GM19328 (cell line): ENCODE measurements at regions not wholly inside any gene's neighbourhood (a gene's known extent, or its start where the extent isn't known, plus 50 kb on each side); places are given as distances from the start of the nearest gene placed in this dataset.

Experiments used
- ATAC-seq: cut with Tn5 transposase; IDR thresholded peaks from one replicate; pipeline ENCODE4 v1.9.1; 2021; ENCODE audit warnings: mild to moderate bottlenecking, moderate library complexity; ENCODE audit not compliant: unreplicated experiment

DNA sequence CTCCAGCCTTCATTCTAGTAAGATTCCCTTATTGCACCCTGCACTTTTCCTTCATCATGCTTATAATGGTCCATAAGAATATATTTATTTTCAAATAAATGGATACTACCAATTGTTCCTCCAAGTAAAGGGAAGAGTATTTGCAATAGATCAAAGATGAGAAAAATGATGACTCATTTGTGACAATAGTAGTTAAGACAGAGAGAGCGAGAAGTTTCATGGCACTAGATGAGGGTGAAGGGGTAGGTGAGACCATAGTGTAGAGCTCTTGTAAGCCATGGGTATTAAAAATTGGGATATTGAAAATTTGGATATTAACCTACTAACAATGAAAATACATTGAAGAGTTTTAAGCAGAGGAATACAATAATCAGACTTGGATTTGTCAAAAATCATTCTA is 404.6 kb downstream of the EFNA5 start:
- no peak for ATAC-seq

DNA sequence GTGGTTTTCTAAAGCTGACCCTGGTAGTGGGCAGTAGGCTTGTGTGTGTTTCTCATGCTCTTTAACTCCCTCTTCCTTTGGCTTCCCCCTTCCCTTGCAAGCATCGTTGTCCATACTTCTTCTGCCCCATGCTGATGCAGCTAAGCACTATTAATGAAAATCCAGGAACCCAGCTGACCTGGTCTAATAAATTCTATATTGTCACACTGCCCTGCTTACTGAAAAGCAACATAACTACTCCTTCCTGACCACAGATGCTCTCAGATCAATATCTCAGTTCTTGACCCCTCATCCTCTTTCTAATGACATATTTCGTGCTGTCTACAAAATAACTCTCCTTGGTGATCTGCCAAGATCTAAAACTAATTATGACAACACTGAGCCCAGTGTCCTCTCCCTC is 405.5 kb downstream of the EFNA5 start:
- ATAC-seq: no peak

GRCh38 chr5:107263387-107264018 is 407.2 kb downstream of the EFNA5 start:
- ATAC-seq: peak; percentile 88

GRCh38 chr5:107257885-107258520 is 412.7 kb downstream of the EFNA5 start:
- ATAC-seq: no peak

DNA sequence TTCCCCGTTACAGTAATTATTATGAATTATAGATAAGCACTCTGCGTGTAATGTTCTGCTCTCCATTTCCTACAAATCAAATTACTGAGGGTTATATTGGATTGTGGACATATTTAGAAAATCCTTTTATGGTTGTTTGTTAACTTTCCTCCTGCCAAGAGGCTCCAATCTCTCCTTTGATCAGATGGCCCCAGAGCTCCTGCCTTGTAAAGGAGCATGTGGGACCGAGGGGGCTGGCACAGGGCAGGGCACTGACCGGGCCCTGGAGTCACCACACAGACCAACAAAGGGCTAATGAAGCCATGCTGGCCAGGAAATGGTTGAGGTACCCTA is 415.9 kb downstream of the EFNA5 start:
- no peak for ATAC-seq

GRCh38 chr5:107254214-107254901 is 416.4 kb downstream of the EFNA5 start:
- no peak for ATAC-seq

- no peak for ATAC-seq
These were observed 417.5 kb downstream of the EFNA5 start for GRCh38 chr5:107253246-107253645.

GRCh38 chr5:107251151-107251550 is 419.6 kb downstream of the EFNA5 start:
- ATAC-seq: no peak

DNA sequence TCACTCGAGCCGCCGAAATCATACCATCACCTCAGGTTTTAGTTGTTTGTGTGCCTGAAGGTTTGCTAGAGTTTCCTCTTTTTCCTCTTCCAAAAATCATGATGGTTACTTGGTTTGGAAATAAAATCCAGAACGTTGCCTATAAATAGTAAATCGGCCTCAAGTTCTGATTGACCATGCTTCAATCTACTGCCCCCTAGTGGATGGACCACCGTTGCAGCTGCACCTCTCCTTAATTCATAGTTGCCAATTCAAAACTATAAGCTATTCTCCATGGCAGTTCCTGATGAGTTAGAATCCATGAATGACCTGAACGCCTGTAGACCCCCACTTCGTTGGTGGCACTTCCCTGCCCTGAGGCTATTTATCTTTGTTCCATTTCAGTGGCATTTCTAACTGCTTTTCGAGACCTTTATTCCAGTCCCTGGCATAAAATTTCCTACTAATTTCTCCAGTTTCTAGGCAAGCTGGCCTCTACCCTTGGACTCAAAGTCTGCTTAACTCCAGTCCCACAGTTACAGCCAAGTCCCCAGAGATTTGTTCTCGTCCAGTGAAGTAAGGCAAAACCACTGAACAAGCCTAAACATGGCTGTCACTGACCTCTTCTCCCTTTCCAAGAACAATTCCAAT is 422.6 kb downstream of the EFNA5 start:
- ATAC-seq: no peak

- ATAC-seq: no peak
These were observed 423.3 kb downstream of the EFNA5 start for GRCh38 chr5:107247427-107247826.

DNA sequence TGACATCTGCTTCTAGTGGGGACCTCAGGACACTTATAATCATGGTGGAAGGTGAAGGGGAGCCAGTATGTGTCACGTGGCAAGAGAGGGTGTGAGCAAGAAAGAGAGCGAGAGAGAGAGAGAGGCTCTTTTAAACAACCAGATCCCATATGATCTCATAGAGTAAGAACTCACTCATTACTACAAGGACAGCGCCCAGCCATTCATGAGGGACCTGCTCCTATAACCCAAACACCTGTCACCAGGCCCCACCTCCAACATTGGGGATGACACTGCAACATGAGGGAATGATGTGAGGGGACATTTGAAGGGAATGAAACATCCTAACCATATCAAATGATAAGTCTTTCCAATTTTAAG is 427.5 kb downstream of the EFNA5 start:
- ATAC-seq: no peak

DNA sequence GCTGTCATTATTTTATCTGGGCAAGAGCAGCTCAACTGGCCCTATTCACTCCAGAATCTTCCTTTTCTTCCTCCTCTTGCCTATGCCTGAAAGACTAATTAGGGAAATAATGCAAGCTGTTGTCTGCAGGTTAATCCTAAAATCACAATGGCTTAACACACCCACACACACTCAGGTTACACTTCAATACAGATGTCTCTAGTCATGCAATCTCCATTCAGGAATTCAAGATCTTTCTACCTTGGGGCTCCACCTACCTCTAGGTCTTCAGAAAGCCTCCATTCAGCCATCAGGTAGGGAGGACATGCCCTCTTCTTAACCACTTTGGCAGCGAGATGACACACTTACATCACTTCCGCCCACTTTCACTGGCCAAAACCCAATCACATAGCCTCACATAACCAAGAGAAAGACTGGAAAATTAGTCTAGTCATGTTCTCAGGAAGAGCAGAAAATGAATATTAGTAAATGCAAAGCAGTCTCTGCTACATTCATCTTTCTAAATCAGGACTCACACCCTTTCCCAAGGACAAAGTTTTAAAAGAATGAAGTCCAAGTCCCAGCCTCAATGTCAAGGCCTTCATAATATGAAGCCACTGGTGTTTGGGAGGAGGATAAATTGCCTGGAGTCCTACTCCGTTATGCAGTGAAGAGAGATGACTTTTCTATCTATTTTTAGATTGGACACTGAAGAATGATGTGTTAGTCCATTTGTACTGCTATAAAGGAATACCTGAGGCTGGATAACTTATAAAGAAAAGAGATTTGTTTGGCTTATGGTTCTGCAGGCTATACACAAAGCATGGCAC is 428.1 kb downstream of the EFNA5 start:
- ATAC-seq: no peak

DNA sequence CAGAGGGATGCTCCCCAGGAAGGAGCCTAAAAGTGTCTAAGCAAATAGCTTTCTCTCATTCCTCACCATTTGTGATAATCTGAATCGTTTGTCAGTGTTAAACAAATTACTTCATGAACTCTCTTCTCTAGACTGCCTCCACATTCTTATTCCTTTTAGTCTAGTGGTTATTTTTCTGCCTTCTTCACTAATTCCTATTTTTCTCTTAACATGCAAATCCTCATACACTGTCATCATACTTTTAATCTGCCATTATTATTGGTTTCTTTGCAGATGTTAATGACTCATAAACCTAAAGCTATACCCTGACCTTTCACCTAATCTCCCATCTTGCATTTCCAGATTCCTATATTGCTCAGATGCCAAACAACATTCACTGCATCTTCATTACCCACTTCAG is 428.9 kb downstream of the EFNA5 start:
- no peak for ATAC-seq

DNA sequence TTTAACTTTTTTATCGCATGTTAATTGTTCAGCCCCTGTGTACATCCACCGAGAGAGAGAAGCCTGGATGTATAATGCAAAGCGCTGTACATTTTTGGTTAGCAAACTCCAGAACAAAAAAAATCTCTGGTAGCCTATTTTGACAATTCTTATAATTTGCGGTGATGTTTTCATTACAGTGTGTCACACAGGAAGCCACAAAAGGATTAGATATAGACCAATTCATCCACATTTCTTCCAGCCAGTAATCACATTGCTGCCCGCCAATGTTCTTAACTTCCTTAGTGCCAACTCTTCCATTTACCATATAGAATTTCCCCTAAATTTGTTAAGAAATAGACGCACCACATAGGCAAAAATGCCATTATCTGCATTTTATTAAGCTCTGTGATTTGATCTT is 435.6 kb downstream of the EFNA5 start:
- ATAC-seq: no peak

GRCh38 chr5:107232788-107233187 is 437.9 kb downstream of the EFNA5 start:
- no peak for ATAC-seq

GRCh38 chr5:107232293-107232692 is 438.4 kb downstream of the EFNA5 start:
- no peak for ATAC-seq

GRCh38 chr5:107231191-107231590 is 439.5 kb downstream of the EFNA5 start:
- ATAC-seq: no peak

DNA sequence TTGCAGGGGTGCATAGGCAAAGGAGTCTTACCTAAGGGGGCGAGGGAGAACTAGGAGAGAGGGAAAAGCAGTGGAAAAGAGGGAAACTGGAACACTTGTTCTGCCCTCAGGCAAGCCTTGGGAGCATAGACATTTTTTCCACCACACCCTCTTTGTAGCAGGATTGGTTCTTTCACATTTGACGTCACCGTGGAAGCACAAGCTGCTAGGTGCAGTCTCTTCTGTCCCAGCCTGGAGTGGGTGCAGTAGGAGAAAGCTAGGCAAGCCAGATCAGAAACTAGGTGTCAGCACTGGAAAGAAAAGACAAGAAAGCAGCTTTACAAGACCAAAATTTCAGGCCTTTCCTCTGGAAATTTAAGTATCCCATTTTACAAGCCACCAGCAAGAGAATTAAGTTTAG is 440.4 kb downstream of the EFNA5 start:
- no peak for ATAC-seq

DNA sequence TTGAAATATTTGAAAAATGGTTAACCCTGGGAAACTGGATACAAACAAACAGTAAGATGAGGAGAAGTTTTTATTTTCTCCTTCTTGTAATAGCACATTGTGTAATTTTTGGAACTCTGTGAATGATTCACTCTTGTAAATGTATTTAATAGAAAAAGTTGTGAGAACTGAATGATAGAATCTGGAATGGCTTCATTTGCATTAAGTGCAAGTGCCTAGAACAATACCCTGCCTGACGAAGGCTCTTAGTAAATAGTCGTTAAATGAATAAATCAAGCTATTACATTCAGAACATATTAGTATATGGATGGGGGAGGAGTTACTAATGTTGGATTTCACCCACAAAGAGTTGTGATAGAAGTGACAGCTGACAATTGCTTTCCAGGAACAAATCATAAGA is 442.5 kb downstream of the EFNA5 start:
- ATAC-seq: no peak

GRCh38 chr5:107224272-107224671 is 446.5 kb downstream of the EFNA5 start:
- ATAC-seq: no peak

DNA sequence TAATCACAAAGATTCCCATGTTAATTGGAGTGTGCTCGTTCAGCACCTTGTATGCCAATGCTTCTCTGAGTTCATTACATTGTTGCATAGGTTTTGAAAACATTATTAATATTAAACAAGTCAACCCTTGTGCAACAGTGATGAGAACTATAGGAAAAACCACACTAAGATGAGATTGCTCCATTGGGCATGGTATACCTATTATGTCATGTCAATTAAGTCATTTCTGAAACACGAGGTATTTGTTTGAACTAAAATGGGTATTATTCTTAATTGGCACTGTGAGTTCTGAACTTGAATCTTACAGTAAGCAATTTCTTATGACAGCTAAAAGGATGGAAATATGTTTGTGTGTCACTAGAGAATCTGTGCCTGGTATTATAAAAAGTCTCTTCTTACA is 447.7 kb downstream of the EFNA5 start:
- no peak for ATAC-seq
